ENCODE measurements at regions not wholly inside any gene's neighbourhood (a gene's known extent, or its start where the extent isn't known, plus 50 kb on each side); places are given as distances from the start of the nearest gene placed in this dataset.

GRCh38 chr12:67155863-67156262 lies 113.3 kb upstream of the CAND1 start:
- TF ChIP-seq TAF1 (IDR thresholded peaks at IDR 0.05; ENCODE audit: low read depth, low read length) (no peak), POLR2A (IDR thresholded peaks at IDR 0.05; ENCODE audit: low read depth, low read length) (no peak), POLR2AphosphoS5 (IDR thresholded peaks at IDR 0.05; ENCODE audit: low read depth, low read length) (no peak), POU2F2 (IDR thresholded peaks at IDR 0.05; ENCODE audit: low read depth, low read length) (no peak)

Data from GM12891 (cell line).